ENCODE measurements at regions not wholly inside any gene's neighbourhood (a gene's known extent, or its start where the extent isn't known, plus 50 kb on each side); places are given as distances from the start of the nearest gene placed in this dataset.

GRCh38 chr4:126174627-126175026 lies 859.9 kb downstream of the FAT4 start:
- H3K36me3 ChIP-seq, result no peaks in the 10 kb centered on the region
- DNase-seq, result no peak
- no peaks in the 10 kb centered on the region for H3K27me3 ChIP-seq
- no peaks in the 10 kb centered on the region for H3K9me3 ChIP-seq
- no peak overlapping the region for H3K4me3 ChIP-seq (ENCODE audit: low read depth, low read length)
- no peak for TF ChIP-seq CTCF (IDR thresholded peaks at IDR 0.05; ENCODE audit: low read depth, low read length)
- no peaks in the 10 kb centered on the region for H3K4me1 ChIP-seq

- Histone ChIP-seq H3K4me3 (ENCODE audit: low read depth, low read length) (no peak overlapping the region), H3K27me3 (no peaks in the 10 kb centered on the region), H3K9me3 (no peaks in the 10 kb centered on the region), H3K36me3 (no peaks in the 10 kb centered on the region), H3K4me1 (no peaks in the 10 kb centered on the region)
- no peak for DNase-seq
- TF ChIP-seq CTCF (IDR thresholded peaks at IDR 0.05; ENCODE audit: low read depth, low read length), result no peak
Observed at GRCh38 chr4:126180642-126181041, 865.9 kb downstream of the FAT4 start.

GRCh38 chr4:126182336-126182735 lies 867.6 kb downstream of the FAT4 start:
- H3K27me3 ChIP-seq, result no peaks in the 10 kb centered on the region
- H3K4me3 ChIP-seq (ENCODE audit: low read depth, low read length), result no peak overlapping the region

GRCh38 chr4:126182786-126183185 lies 868.0 kb downstream of the FAT4 start:
- Histone ChIP-seq H3K36me3 (no peaks in the 10 kb centered on the region), H3K4me3 (ENCODE audit: low read depth, low read length) (no peak overlapping the region), H3K9me3 (no peaks in the 10 kb centered on the region), H3K4me1 (no peaks in the 10 kb centered on the region), H3K27me3 (no peaks in the 10 kb centered on the region)
- DNase-seq, result no peak
- no peak for TF ChIP-seq CTCF (IDR thresholded peaks at IDR 0.05; ENCODE audit: low read depth, low read length)

More at GRCh38 chr4:126182336-126182735, 867.6 kb downstream of the FAT4 start:
- TF ChIP-seq CTCF (IDR thresholded peaks at IDR 0.05; ENCODE audit: low read depth, low read length), result no peak
- no peak for DNase-seq
- Histone ChIP-seq H3K36me3 (no peaks in the 10 kb centered on the region), H3K9me3 (no peaks in the 10 kb centered on the region), H3K4me1 (no peaks in the 10 kb centered on the region)

GRCh38 chr4:126183206-126183605 lies 868.5 kb downstream of the FAT4 start:
- TF ChIP-seq CTCF (IDR thresholded peaks at IDR 0.05; ENCODE audit: low read depth, low read length), result no peak
- no peaks in the 10 kb centered on the region for H3K4me1 ChIP-seq
- H3K4me3 ChIP-seq (ENCODE audit: low read depth, low read length), result no peak overlapping the region
- no peak for DNase-seq
- H3K9me3 ChIP-seq, result no peaks in the 10 kb centered on the region
- H3K27me3 ChIP-seq, result no peaks in the 10 kb centered on the region
- H3K36me3 ChIP-seq, result no peaks in the 10 kb centered on the region

GRCh38 chr4:126191536-126191935 lies 876.8 kb downstream of the FAT4 start:
- no peaks in the 10 kb centered on the region for H3K4me1 ChIP-seq
- TF ChIP-seq CTCF (IDR thresholded peaks at IDR 0.05; ENCODE audit: low read depth, low read length), result no peak
- H3K36me3 ChIP-seq, result no peaks in the 10 kb centered on the region
- no peak overlapping the region for H3K4me3 ChIP-seq (ENCODE audit: low read depth, low read length)
- H3K27me3 ChIP-seq, result no peaks in the 10 kb centered on the region
- no peaks in the 10 kb centered on the region for H3K9me3 ChIP-seq
- no peak for DNase-seq

Data from BE2C (cell line).